Fibroblast of mammary gland (primary cell): ENCODE measurements at regions not wholly inside any gene's neighbourhood (a gene's known extent, or its start where the extent isn't known, plus 50 kb on each side); places are given as distances from the start of the nearest gene placed in this dataset.

ENCODE experiments used
- DNase-seq: peaks from one replicate; pipeline ENCODE4 v3.0.0-alpha.2; 2010; ENCODE audit warnings: low read depth
- H3K4me3 ChIP-seq: 2 replicates; pipeline ENCODE4 v1.5.1; 2011; ENCODE audit warnings: low read depth, mild to moderate bottlenecking, low read length, moderate library complexity; ENCODE audit not compliant: control insufficient read depth
- TF ChIP-seq, protein P1 (sequence below): conservative IDR thresholded peaks from 2 replicates; pipeline ENCODE4 v1.5.1; 2011; ENCODE audit warnings: low read depth, low read length, inconsistent platforms; ENCODE audit not compliant: control insufficient read depth, insufficient read depth

DNA sequence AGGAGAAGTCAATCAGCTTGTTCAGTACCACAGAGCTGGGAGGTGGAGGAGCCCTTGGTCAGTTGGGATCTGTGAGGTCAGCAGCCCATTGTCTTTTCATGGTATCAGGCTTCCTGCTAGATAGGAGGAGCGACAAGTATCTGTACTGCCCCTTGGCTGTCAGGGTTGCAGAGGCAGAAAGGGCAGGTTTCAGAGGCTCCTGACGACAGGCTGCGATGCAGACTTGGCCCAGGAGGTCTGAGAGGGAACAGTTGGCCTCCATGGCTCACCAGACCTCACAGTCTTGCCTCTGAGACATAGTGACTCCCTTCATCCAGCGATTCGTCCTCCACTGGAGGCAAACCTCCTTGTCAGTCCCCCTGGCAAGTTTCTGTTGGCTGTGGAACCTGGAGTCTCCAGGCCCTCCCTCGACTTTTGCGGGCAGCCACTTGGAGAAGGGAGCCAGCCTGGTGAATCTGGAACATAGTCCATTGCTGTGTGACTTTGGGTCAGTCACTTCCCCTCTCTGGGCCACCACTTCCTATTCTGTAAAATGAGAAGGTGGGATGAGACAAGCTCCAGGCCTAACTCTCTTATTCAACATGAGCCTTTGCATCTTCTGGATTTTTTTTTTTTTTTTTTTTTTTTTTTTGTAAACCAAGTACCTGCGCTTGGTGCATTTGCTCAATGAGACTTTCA lies 177.9 kb upstream of the TLE3 start:
- TF ChIP-seq, protein P1, sequence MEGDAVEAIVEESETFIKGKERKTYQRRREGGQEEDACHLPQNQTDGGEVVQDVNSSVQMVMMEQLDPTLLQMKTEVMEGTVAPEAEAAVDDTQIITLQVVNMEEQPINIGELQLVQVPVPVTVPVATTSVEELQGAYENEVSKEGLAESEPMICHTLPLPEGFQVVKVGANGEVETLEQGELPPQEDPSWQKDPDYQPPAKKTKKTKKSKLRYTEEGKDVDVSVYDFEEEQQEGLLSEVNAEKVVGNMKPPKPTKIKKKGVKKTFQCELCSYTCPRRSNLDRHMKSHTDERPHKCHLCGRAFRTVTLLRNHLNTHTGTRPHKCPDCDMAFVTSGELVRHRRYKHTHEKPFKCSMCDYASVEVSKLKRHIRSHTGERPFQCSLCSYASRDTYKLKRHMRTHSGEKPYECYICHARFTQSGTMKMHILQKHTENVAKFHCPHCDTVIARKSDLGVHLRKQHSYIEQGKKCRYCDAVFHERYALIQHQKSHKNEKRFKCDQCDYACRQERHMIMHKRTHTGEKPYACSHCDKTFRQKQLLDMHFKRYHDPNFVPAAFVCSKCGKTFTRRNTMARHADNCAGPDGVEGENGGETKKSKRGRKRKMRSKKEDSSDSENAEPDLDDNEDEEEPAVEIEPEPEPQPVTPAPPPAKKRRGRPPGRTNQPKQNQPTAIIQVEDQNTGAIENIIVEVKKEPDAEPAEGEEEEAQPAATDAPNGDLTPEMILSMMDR, result no peak
- no peak overlapping the region for H3K4me3 ChIP-seq
- DNase-seq, result no peak

DNA sequence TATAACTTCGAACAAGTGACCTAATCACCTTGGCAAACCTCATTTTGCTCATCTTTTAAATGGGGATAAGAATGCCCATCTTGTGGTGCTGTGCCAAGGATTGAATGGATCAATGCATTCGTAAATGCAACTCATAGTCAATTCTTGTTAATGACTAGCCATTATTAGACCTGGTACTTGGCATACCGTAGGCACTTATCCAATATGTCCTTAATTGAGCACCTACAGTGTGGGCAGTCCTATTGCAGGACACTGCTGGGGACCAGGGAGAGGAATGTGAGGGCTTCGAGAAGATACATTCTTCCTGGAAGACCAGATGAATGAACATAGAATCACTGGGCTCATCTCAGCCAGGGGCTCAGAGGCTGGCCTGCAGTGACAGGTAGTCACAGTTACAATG lies 177.2 kb upstream of the TLE3 start:
- TF ChIP-seq, protein P1, result no peak
- no peak for DNase-seq
- H3K4me3 ChIP-seq, result no peak overlapping the region

DNA sequence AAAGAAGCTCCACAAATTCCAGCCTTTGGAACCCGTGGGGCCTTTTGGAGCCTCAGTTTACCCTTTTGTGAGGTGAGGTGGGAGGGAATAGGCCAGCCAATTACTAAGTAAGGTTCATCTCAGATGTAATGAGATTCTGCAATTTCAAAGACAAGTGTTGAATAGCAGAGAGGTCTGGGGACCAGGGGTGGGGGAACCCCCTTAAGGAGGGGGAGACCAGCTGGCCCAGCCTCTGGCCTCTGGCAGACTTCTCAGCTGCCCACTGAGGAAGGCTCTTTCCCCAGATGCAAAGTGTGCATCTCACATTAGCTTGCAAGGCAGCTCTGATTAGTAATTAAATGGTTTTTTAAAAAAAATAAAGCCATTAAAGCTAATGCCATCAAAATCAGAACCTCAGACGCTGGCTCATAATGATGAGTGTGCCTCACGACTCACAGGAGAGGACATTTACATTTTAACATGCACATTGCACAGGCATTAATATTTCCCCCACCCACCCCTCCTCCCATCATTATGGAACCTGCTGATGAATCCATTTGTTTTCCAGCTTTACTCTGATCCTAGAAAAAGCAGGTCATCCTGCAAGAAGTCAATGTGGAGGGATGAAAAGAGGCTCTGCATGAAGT lies 176.7 kb upstream of the TLE3 start:
- no peak overlapping the region for H3K4me3 ChIP-seq
- TF ChIP-seq, protein P1, result no peak
- no peak for DNase-seq

DNA sequence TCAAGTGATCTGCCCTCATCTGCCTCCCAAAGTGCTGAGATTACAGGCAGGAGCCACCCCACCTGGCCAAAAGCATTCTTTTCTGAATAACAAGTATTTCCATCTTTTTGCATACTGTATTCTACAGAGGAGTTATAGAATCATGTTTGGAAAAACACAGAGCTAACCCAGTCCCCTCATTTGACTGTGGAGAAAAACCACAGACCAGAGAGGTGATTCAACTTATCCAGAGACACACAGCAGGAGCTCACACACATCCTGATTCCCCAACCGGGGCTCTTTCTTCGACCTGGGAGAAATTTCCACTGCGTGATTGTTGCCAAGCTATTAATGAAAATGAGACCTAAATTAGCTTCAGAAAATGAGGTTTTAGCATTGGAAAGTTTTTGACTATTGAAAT lies 176.1 kb upstream of the TLE3 start:
- TF ChIP-seq, protein P1, result no peak
- no peak overlapping the region for H3K4me3 ChIP-seq
- DNase-seq, result no peak

DNA sequence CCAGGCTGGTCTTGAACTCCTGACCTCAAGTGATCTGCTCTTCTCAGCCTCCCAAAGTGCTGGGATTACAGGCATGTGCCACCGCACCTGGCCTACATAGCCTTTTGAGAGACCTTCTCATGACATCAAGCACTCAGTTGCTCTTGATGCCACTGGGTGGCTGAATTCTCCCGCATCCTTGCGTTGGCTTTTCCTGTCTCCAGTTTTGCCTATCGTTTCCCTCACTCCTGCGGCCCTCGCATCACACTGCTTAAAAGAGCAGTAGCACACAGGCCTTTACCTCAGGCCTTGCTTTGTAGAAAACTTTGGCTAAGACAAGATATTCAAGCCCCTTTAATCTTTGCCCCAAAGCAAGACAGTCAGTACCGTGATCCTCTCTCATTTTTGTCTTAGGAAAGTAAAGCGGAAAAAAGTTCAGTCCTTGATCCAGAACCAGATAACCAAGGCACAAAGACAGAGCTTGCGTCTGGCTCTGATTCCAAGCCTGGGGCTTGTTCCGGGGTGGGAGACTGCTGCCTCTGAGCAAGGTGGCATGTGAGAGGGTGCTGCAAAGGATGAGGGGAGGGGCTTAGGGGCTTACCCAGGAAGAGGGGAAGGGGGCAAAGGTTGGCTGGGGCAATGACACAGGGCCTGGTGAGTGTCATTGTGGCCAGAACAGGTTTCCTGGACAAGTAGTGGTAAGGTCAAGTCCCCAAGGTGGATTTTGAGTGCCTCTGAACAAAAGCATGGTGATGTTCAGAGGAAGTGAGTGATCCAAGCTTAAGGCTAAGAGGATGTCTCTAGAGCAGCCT lies 175.0 kb upstream of the TLE3 start:
- no peak for DNase-seq
- TF ChIP-seq, protein P1, result no peak
- H3K4me3 ChIP-seq, result no peak overlapping the region

DNA sequence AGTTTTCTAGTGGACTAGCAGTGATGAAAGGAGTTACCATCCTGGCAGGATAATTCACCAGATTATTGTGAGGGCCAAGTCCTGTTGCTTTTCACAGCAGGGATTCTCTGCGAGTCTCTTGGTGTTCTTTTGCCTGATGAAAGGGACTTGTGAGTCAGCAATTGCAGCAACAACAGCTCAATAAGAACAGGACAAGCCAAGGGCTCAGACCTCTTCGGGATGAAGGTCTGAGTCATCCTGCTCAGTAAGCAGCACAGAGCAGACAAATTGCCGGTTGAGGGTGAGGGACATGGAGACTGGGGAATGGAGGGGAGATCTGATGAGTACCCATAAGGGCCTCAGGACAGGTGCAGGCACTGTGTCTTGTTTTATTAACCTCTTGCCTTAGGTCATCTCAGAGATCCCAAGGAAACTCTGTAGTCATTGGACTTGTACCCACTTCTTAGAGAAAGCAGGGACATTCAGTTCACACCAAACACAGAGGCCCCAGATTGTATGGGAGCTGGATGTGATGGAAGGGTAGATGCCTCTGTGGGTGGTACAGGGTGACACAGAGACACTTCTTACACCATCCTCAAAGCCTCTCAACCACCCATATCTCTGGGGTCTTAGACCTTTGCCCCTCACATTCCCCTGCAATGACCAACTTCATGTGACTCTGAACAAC lies 173.8 kb upstream of the TLE3 start:
- H3K4me3 ChIP-seq, result no peak overlapping the region
- TF ChIP-seq, protein P1, result no peak
- DNase-seq, result peak; percentile 98
